Ovary (tissue), 3 donors: ENCODE measurements at regions not wholly inside any gene's neighbourhood (a gene's known extent, or its start where the extent isn't known, plus 50 kb on each side); places are given as distances from the start of the nearest gene placed in this dataset.
"Not testable (repeated sequence)": the region's sequence is repeated elsewhere in the genome, so short reads cannot be mapped to it uniquely, and the experiment has no call there.

Experiments
- EP300 ChIP-seq: sonication (generic); formaldehyde crosslinking; IDR thresholded peaks from one replicate; pipeline ENCODE4 v1.6.1; 2017; ENCODE audit warnings: antibody characterized with exemption
- POLR2A ChIP-seq: fragments of 450-650 bp; IDR thresholded peaks from one replicate; pipeline ENCODE4 v1.6.1; 2017; ENCODE audit warnings: antibody characterized with exemption, mild to moderate bottlenecking, moderate library complexity
- TF ChIP-seq, protein P1 (sequence below), 3 donors: fragments of 450-650 bp in 2 of 3; fragments of 200-600 bp in 1 of 3; IDR thresholded peaks; one replicate each; pipeline versions ENCODE4 v1.5.1 to v1.8.0; 2016 to 2022; ENCODE audit warnings: antibody characterized with exemption in 3 of 3, mild to moderate bottlenecking in 1 of 3
- donor health status: DM: no; HTN: no; CAD: no.

DNA sequence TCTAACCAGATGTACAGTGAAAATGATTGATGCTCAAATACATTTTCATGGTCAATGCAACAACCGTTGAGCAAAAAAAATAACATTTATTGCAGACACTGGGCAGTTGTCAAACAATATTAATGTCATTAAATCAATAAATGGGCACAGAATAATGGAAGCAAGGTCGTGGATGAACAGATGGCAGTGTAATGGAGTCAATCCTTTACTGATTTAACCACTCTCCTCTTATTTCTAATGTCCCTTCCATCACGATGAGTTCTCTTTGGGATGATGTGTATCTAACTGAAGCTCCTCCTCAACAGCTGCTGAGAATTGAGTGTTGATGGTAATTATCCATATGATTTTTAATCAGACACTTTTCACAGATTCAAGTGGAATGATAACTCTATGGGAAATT is 114.9 kb upstream of the ZNF658 start:
- TF ChIP-seq, protein P1, sequence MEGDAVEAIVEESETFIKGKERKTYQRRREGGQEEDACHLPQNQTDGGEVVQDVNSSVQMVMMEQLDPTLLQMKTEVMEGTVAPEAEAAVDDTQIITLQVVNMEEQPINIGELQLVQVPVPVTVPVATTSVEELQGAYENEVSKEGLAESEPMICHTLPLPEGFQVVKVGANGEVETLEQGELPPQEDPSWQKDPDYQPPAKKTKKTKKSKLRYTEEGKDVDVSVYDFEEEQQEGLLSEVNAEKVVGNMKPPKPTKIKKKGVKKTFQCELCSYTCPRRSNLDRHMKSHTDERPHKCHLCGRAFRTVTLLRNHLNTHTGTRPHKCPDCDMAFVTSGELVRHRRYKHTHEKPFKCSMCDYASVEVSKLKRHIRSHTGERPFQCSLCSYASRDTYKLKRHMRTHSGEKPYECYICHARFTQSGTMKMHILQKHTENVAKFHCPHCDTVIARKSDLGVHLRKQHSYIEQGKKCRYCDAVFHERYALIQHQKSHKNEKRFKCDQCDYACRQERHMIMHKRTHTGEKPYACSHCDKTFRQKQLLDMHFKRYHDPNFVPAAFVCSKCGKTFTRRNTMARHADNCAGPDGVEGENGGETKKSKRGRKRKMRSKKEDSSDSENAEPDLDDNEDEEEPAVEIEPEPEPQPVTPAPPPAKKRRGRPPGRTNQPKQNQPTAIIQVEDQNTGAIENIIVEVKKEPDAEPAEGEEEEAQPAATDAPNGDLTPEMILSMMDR (IDR thresholded peaks at IDR 0.05) = not testable (repeated sequence)
- not testable (repeated sequence) for TF ChIP-seq EP300, POLR2A
